GM18867 (cell line): ENCODE measurements at regions not wholly inside any gene's neighbourhood (a gene's known extent, or its start where the extent isn't known, plus 50 kb on each side); places are given as distances from the start of the nearest gene placed in this dataset.
"Not testable (repeated sequence)": the region's sequence is repeated elsewhere in the genome, so short reads cannot be mapped to it uniquely, and the experiment has no call there.

ENCODE experiments used
- ATAC-seq: cut with Tn5 transposase; IDR thresholded peaks from one replicate; pipeline ENCODE4 v1.9.1; 2021; ENCODE audit warnings: mild to moderate bottlenecking, moderate library complexity; ENCODE audit not compliant: unreplicated experiment

- ATAC-seq: peak; percentile 75
These were observed 51.8 kb upstream of the MYB start for GRCh38 chr6:135129136-135129856.

GRCh38 chr6:135128268-135128914 lies 52.7 kb upstream of the MYB start:
- ATAC-seq: peak; percentile 93

- no peak for ATAC-seq
These were observed 54.4 kb upstream of the MYB start for GRCh38 chr6:135126729-135127128.

GRCh38 chr6:135126034-135126433 lies 55.1 kb upstream of the MYB start:
- ATAC-seq: no peak

- no peak for ATAC-seq
These were observed 59.7 kb upstream of the MYB start for GRCh38 chr6:135121434-135121833.

GRCh38 chr6:135118134-135118730 lies 62.9 kb upstream of the MYB start:
- ATAC-seq: no peak

- peak; percentile 32 for ATAC-seq
These were observed 62.9 kb upstream of the HBS1L start for GRCh38 chr6:135117413-135117968.

GRCh38 chr6:135116571-135116970 lies 61.9 kb upstream of the HBS1L start:
- ATAC-seq: no peak

- no peak for ATAC-seq
These were observed 61.2 kb upstream of the HBS1L start for GRCh38 chr6:135115834-135116233.

- no peak for ATAC-seq
These were observed 60.8 kb upstream of the HBS1L start for GRCh38 chr6:135115411-135115810.

- ATAC-seq: peak; percentile 72
These were observed 59.9 kb upstream of the HBS1L start for GRCh38 chr6:135114355-135115145.

GRCh38 chr6:135113860-135114259 lies 59.2 kb upstream of the HBS1L start:
- ATAC-seq: no peak

- not testable (repeated sequence) for ATAC-seq
These were observed 58.3 kb upstream of the HBS1L start for GRCh38 chr6:135112951-135113350.

- ATAC-seq: not testable (repeated sequence)
These were observed 55.7 kb upstream of the HBS1L start for GRCh38 chr6:135110261-135110781.

- no peak for ATAC-seq
These were observed 55.1 kb upstream of the HBS1L start for GRCh38 chr6:135109761-135110160.

- ATAC-seq: no peak
These were observed 54.1 kb upstream of the HBS1L start for GRCh38 chr6:135108692-135109091.

- ATAC-seq: no peak
These were observed 52.0 kb upstream of the HBS1L start for GRCh38 chr6:135106611-135107010.

GRCh38 chr6:135105710-135106109 lies 51.1 kb upstream of the HBS1L start:
- no peak for ATAC-seq

- no peak for ATAC-seq
These were observed 50.7 kb upstream of the HBS1L start for GRCh38 chr6:135105299-135105698.
